ENCODE measurements at regions not wholly inside any gene's neighbourhood (a gene's known extent, or its start where the extent isn't known, plus 50 kb on each side); places are given as distances from the start of the nearest gene placed in this dataset.
"Not testable (repeated sequence)": the region's sequence is repeated elsewhere in the genome, so short reads cannot be mapped to it uniquely, and the experiment has no call there.

- TF ChIP-seq ESRRA (CRISPR knock-in tag; IDR thresholded peaks at IDR 0.05; ENCODE audit: borderline replicate concordance): no peak
- no peak for TF ChIP-seq ATF1 (CRISPR knock-in tag; IDR thresholded peaks at IDR 0.05)
- TF ChIP-seq ZNF423 (CRISPR knock-in tag; IDR thresholded peaks at IDR 0.05): no peak
- TF ChIP-seq HMGA2 (CRISPR knock-in tag; IDR thresholded peaks at IDR 0.05): no peak
- no peak for TF ChIP-seq NFE2L1 (CRISPR knock-in tag; IDR thresholded peaks at IDR 0.05)
- no peak for TF ChIP-seq FOXJ3 (CRISPR knock-in tag; IDR thresholded peaks at IDR 0.05; ENCODE audit: borderline replicate concordance)
- no peak for TF ChIP-seq E2F4 (CRISPR knock-in tag; IDR thresholded peaks at IDR 0.05; ENCODE audit: borderline replicate concordance, low read depth)
- TF ChIP-seq EMX1 (CRISPR knock-in tag; IDR thresholded peaks at IDR 0.05): no peak
- TF ChIP-seq ZNF416 (CRISPR knock-in tag; IDR thresholded peaks at IDR 0.05): no peak
Observed at GRCh38 chr9:118670011-118670953, 699.0 kb downstream of the BRINP1 start (continued).

- Mint-ChIP-seq H3K27ac (no peak overlapping the region), H3K27me3 (ENCODE audit: low read depth) (no peaks in the 10 kb centered on the region; the same call in 1 of the 2 replicates), H3K4me1 (peaks cover 28% of the 10 kb centered on the region), H3K4me3 (no peak overlapping the region), H3K36me3 (peaks cover 17% of the 10 kb centered on the region), H3K9me3 (peaks cover 15% of the 10 kb centered on the region)
- DNase-seq (ENCODE audit: low spot score) (no peak), ATAC-seq (no peak)
- TF ChIP-seq ZMAT4 (CRISPR knock-in tag; IDR thresholded peaks at IDR 0.05): no peak
- TF ChIP-seq ZNF263 (CRISPR knock-in tag; IDR thresholded peaks at IDR 0.05; ENCODE audit: low read depth): no peak
- TF ChIP-seq E2F1 (CRISPR knock-in tag; IDR thresholded peaks at IDR 0.05): no peak
- no peak for TF ChIP-seq CTCF (IDR thresholded peaks at IDR 0.05)
- TF ChIP-seq MAX (CRISPR knock-in tag; IDR thresholded peaks at IDR 0.05): no peak
- TF ChIP-seq JUN (CRISPR knock-in tag; IDR thresholded peaks at IDR 0.05): no peak
- TF ChIP-seq ESRRA (CRISPR knock-in tag; IDR thresholded peaks at IDR 0.05; ENCODE audit: borderline replicate concordance): no peak
- TF ChIP-seq ZNF219 (CRISPR knock-in tag; IDR thresholded peaks at IDR 0.05; ENCODE audit: borderline replicate concordance): no peak
- no peak for TF ChIP-seq E2F4 (CRISPR knock-in tag; IDR thresholded peaks at IDR 0.05; ENCODE audit: borderline replicate concordance, low read depth)
- TF ChIP-seq ELF4 (CRISPR knock-in tag; IDR thresholded peaks at IDR 0.05; ENCODE audit: low read depth): no peak
- TF ChIP-seq ZNF671 (CRISPR knock-in tag; IDR thresholded peaks at IDR 0.05): no peak
- no peak for TF ChIP-seq USF2 (CRISPR knock-in tag; IDR thresholded peaks at IDR 0.05)
- TF ChIP-seq GRHL2 (CRISPR knock-in tag; IDR thresholded peaks at IDR 0.05; ENCODE audit: insufficient replicate concordance, severe bottlenecking): no peak
- ChIA-PET CTCF (interaction anchor here (0.6 kb wide), 1 partner anchor 1314 kb away, joined by 3 read pairs; no protein-coding TSS in a partner anchor), POLR2A (no interaction called here)
Observed at GRCh38 chr9:118674942-118675341, 694.3 kb downstream of the BRINP1 start.

GRCh38 chr9:118677936-118678653 is 691.1 kb downstream of the BRINP1 start:
- H3K4me1 Mint-ChIP-seq: peaks cover 24% of the 10 kb centered on the region
- POLR2A ChIA-PET; H3K4me3 Mint-ChIP-seq; CTCF ChIA-PET; ATAC-seq; H3K27ac Mint-ChIP-seq; H3K27me3 Mint-ChIP-seq (ENCODE audit: low read depth); DNase-seq (ENCODE audit: low spot score): not testable (repeated sequence)
- H3K36me3 Mint-ChIP-seq: peaks cover 17% of the 10 kb centered on the region
- peaks cover 18% of the 10 kb centered on the region for H3K9me3 Mint-ChIP-seq

Measured in WTC11 (cell line).